Hindlimb muscle (tissue), 1 donor: ENCODE measurements at regions not wholly inside any gene's neighbourhood (a gene's known extent, or its start where the extent isn't known, plus 50 kb on each side); places are given as distances from the start of the nearest gene placed in this dataset.
"Not testable (repeated sequence)": the region's sequence is repeated elsewhere in the genome, so short reads cannot be mapped to it uniquely, and the experiment has no call there.

Experiments
- DNase-seq: peaks from one replicate; pipeline ENCODE4 v3.0.0-alpha.2; 2013

- DNase-seq: no peak
Observed at GRCh38 chr17:83019376-83019775, 60.0 kb upstream of the METRNL start.

- no peak for DNase-seq
Observed at GRCh38 chr17:83024218-83024971, 55.0 kb upstream of the METRNL start.

- DNase-seq: no peak
Observed at GRCh38 chr17:83025636-83026280, 53.7 kb upstream of the METRNL start.

- no peak for DNase-seq
Observed at GRCh38 chr17:83026311-83026811, 53.0 kb upstream of the METRNL start.

GRCh38 chr17:83026921-83027320 lies 52.5 kb upstream of the METRNL start:
- DNase-seq: not testable (repeated sequence)

GRCh38 chr17:83028851-83029250 lies 50.6 kb upstream of the METRNL start:
- no peak for DNase-seq

- DNase-seq: no peak
Observed at GRCh38 chr17:83029571-83029970, 49.8 kb upstream of the METRNL start.
